Putamen (tissue), 1 donor: ENCODE measurements at regions not wholly inside any gene's neighbourhood (a gene's known extent, or its start where the extent isn't known, plus 50 kb on each side); places are given as distances from the start of the nearest gene placed in this dataset.

Experiments used
- DNase-seq: peaks from one replicate; pipeline ENCODE4 v3.0.0-alpha.2; 2016; ENCODE audit warnings: low spot score

DNA sequence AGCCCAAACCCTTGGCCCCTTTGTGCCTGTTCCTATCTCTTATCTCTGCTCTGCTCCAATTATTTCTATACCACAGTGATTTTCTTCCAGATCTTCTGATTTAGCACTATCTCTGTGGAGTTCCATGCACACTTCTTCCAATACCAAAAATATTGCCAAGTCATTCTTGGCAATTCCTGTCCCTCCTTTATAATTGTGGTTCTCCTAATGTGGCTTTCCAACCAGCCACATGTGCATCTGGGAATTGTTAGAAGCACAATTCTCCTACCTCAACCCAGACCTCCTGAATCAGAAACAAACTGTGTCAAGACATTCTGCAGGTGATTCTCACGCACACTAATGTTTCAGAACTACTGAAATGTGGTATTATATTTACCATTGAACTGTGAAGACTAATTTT lies 447.8 kb upstream of the IGFBP3 start:
- DNase-seq = no peak

DNA sequence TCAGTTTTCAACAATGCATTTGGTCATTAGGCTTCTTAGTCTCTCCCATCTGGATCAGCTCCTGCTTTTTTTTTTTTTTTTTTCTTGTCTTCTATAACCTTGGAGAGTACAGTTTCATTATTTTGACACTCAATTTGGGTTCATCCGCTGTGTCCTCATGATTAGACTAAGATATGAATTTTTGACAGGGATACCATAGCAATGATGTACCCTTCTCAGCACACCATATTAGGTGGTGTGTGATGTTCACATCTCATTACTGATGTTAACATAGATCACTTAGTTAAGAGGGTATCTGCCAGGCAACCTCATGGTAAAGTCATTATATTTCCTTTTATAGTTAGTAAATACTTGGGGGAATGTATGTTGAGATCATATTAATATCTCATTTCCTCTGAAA lies 445.5 kb upstream of the IGFBP3 start:
- DNase-seq = no peak

DNA sequence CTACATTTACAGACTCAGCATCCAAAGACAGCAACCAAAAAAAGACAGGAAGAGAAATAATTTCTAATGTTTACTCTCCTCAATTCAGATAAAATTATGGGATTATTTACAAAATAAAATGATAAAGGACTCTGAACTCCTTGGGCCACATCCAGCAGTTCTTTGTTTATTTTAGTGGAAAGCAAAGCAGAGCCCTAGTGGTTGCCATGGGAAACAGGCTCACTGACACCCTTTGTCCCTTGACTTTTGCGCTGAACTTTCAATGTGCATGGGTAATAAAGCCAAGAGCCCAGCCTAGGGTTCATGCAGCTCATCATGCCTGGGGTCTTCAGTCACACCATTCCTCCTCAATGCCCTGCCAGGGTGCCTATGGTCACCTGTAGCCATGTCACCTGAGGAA lies 442.6 kb upstream of the IGFBP3 start:
- no peak for DNase-seq

DNA sequence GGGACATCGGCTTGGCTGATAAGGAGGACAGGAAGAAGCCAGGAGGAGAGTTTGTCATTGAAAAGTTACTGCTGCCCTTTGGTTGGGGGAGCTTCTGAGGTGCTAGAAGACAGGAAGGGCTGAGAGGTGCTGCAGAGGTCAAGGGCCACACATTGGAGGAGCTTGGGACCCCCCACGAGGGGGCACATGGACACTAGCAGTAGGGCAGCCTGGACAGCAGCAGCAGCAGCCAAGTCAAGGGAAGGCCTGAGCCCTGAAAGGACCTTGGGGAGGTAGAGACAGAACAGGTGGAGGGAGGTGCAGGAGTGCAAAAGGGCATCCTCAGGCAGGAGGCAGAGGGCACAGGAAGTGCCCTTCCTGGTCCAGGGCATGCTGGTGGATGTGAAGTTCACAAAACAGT lies 439.7 kb upstream of the IGFBP3 start:
- no peak for DNase-seq

DNA sequence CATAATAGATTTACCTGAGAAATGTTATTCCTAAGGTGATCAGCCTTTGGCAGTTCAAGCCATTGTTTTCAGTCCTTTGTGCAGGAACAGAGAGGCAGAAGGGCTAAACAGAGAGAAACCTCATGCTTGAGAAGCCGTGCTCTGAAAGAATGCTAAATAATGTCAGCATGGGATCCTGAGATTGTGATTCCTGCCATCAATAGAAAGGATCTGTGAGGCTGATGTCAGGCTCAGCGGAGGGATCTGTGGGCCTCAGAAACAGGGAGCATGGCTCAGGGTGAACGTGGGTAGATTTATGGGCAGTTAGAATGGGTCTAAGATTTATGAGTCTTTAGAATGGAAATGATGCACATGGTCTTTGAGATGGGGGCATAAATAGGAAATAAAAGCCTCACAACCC lies 439.2 kb upstream of the IGFBP3 start:
- no peak for DNase-seq

DNA sequence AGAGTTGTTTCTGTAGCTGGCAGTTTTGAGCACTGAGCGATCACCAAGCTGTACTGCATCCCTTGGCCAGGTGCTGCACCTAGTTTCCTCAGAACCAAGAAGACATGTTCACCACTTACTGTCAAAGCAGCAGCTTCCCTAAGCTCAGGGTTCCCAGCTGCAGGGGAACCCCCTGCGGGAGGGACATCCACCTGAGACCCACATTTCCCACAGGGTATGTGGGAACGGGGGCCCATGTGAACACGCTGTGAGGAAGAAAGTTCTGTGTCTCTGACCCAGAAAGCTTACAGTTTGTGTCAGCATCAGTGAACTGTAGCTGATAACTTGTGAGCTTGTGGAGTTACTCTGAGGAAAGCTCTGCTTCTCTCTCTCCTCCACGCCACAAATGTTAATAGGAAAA lies 436.8 kb upstream of the IGFBP3 start:
- DNase-seq = no peak

DNA sequence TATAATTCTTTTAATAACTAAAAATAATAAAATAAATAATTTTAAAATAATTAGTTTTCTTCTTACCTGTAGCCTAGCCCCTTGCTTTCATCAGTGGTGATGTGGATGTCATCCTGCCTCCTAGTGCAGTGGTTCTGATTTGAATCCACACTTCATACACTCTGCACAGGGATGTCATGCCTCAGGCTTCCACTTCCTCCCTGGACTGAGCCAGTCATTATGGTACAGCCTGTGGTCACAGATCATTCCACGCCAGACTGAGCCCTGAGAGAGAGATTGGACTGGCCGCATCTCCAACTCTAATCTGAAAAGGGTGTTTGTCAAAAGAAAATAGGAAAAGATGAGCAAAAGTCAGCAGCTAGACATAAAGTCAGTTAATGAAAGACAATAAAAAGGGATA lies 436.2 kb upstream of the IGFBP3 start:
- no peak for DNase-seq

DNA sequence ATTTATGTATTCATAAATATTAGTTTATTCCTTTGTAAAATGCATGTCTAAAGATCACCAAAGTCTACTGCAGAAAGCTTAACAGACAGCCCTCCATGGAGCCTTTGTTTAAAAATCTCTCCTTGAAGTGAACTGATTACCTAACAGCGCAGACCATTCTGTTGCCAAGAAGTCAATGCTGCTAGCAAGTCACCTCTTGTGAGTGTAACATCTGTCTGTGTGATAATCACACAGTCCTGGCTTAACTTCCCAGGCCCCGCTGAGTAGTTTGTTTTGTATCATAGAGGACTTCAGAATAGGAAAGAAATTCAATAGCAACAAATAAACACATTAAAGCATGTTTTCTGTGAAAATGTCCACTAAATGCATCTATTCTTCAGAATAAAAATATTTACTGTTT lies 435.3 kb upstream of the IGFBP3 start:
- DNase-seq = no peak

DNA sequence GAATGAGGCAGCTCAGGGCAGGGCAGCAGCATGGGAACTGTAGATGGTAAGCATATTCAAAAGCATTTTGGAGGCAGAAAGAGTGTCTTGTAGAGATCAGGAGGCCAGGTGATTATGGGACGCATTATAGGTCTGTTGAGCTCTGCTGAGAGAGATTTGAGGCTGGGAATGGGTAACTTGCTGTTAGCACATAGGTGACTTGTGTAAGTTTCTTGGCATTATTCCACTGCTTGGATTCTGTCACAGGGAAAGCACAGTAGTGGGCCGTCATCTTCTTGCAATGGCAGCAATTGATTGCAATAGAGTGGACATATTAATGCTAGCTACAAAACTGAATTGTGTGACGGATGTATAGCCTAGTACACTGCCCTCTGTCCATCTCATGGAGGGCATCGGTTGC lies 434.3 kb upstream of the IGFBP3 start:
- no peak for DNase-seq

DNA sequence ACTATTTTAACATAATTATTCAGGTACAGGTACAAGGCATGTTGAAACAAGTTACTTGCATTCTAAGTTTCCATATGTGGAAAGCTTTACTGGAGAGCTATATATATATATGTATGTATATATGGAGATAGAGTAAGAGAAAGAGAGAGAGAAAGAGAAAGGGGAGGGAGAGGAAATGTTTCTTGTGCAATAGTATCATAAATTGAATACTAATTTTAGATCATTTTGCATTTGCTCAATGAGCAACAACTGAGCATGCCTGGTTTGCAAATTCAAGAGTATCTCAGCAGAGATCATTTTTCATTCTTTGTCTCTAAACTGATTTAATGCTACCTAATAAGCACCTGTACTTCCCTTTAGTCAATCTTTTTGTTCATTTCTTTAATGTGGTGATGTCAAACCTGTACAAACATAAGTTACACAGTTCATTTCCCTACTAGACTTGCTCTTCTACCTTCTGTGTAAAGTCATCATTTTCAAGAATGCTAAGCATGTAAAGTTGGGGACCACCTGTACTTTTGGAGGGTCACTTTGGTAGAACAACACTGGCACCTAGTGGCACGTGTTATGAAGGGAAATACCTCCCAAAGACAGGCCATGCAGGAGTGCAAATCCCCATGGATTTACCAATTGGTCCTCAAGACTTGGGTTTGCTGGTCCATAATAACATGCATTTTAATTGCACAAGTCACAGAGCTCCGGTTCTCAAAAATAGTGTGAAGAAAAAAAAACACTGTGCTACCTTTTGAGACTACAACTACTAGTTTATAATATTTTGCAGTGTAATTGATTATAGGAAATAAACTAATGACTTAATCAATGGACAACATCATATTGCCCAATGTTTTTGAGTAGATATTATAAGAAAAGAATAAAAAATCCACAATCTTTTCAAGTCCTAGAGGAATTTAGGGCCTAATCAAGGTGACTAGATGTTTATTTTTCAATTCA lies 431.2 kb upstream of the IGFBP3 start:
- no peak for DNase-seq

DNA sequence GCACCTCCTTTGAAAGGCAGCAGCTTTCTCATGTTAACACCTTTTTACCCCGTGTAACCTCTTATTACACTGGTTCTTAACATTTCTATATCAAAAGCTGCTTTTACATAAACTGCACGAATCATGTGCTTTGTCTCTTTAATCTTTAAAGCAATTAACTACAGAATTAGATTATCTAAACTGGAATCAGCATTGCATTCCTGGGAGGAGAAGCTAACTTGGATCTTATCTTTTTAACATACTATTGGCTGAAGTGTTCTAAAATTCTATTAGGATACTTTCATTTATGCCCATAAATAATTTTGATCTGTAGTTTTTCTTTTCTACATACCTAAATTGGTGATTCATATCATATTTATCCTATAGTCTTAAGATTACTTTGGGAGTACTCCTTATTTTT lies 428.4 kb upstream of the IGFBP3 start:
- DNase-seq = no peak

DNA sequence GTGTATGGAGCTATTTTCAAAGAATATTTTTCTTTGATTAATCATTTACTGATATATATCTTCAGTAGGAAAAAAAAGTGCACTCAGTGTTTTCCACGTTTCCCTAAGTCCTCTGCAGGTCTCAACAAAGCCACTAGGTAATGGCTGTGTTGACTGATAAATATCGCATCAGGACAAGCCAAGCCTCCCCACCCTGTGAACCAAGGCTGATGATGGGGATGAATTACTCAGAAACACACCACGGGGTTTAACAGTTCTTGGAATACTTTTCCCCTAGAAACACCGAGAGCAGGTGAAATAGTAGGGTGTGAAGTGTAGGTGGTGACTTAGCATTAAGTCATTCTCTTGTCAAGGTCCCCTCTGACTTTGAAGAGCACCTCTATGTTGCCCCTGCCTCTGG lies 423.5 kb upstream of the IGFBP3 start:
- no peak for DNase-seq

DNA sequence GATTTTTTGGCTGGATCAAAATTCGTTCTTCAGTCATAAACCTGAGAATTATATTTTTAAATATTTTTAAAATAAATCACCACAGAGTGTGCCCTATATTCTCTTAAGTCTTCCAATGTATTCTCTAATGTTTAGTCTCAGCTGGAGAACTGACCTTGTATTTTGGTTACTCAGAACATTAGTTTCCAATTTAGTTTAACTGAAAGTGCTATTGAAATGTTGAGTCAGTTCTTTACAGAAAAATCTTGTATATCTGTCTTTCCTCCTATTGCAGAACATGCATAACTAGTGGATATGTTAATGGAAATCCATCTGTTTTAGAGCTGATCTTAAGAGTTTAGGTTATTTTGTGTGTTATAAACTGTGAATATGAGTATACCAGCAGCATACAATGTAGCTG lies 422.7 kb upstream of the IGFBP3 start:
- DNase-seq = no peak

DNA sequence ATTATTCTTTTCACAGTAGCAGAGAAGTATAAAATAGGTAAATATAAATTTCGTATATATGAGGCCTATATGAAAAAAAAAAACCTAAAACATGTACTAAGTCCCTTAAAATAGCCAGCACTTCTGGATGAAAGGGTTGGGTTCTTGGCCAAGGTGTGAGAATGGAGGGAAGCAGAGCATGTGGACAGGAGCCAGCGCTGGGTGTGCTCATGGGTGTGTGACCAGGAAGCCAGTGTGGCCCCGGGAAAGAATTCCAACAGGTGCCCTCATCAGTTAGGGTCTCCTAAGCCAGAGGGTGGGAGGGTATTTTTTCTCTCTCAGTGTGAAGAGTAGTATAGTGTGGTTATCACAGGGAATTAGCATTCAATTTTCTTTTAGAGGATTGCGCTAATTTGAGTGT lies 401.9 kb upstream of the IGFBP3 start:
- DNase-seq = no peak

DNA sequence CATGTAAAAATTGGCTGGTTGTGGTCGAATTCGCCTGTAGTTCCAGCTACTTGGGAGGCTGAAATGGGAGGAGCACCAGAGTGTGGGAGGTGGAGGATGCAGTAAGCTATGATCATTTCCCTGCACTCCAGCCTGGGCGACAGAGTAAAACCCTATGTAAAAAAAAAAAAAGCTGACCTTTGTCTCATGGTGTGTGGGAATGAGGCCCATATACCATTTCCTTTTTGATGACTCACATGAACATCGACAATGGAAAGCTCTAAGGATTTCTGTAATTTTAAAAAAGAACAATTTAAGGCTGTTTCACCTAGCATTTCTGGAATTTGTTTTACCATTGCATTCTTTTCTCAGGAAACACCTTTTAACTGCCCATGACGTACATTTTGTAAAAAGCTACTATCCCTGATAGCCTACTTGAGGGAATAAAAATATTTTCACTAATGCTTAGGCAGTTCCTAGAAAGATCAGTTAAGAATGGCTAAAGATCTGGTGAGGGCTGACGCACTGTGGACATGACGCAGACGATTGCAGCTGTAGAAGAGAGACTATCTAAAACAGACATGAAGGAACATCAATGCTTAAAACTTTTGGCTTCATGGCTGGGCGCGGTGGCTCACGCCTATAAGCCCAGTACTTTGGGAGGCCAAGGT lies 400.6 kb upstream of the IGFBP3 start:
- DNase-seq = no peak

DNA sequence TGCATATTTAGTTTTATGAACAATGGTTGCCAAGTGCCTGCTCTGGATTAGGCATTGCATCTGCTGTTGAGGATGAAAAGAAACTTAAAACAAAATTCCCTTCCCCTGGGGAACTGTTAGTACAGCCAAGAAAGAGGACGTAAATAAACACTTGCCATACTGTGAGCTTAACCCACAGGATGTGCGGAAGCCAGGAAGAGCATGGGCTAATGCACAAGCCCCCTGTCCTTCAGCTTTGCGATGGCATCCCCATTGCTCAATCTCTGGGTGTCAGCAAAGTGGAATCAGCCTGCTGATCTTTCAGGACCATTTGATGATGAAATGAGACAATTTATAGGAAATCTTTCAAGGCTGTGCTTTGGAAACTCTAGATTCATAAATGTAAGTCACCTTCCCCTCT lies 399.9 kb upstream of the IGFBP3 start:
- no peak for DNase-seq

DNA sequence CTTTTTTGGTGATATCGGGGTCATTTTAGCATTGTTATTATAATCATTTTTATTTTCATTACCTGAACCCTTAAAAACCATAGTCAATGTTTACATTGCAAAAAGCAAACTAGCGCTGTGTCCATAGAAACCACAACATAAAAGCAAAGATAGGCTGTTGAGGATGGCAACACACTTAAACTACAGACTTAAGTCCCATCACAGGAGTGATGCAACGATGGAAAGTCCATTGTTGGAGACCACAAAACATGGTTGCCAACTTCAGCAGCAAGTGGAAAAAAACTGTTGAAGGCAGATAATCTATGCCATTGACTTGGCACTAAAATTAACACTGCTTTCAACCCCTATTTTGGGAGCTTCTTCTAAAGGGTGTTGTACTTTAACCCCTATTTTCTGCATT lies 398.8 kb upstream of the IGFBP3 start:
- DNase-seq = no peak

DNA sequence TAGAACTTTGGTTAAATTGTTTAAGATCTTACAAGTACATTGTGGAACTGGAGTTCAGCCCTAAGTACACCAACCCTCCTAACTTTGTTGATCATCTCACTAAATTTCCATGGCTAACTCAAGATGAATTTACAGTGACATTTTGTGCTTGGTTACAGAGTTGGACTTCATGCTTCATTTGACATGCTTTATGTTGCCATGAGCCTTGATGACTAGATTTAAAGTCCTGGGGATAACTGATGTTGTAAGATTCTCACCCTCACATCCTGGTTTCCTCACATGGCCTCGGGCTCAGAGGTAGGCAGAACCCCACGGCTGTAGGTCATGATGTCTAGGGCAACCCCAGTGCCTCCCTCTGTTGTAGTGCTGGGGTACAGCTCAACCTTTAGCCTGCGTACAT lies 397.2 kb upstream of the IGFBP3 start:
- DNase-seq = no peak

DNA sequence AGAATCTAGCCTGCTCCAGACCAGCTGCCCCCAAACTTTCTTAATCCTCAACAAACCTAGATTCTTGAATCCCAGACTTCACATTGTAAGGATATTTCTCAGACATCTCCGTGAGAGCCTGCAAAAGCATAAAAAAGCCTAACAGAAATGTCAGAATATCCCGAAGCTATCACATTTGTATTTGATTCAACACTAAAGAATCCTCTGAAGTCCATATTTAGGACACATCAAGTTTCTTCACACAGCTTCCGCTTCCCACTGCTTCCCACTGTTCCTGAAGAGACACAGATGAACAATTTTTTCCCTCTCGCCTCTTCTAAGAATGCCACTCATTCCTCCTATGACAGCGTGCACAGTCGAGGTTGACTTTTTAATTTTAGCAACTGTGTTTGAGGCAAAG lies 396.2 kb upstream of the IGFBP3 start:
- no peak for DNase-seq

DNA sequence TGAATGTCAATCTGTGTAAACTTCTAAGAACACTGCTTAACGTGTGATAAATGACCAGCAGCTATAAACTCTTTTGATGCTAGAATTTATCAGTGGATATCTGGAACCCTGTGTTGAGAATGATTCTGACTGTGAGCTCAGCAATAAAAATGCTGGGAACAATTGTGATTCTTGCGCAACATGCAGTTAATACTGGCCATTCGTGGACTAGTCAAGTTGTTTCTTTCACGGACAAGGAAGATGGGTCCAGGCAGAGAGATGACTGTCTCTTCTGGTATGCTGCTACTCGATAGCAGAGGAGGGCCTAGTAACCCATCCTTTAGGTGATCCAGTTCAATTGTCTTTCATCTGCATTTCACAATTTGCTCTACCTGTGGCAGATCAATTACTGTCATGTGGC lies 394.8 kb upstream of the IGFBP3 start:
- DNase-seq = no peak

DNA sequence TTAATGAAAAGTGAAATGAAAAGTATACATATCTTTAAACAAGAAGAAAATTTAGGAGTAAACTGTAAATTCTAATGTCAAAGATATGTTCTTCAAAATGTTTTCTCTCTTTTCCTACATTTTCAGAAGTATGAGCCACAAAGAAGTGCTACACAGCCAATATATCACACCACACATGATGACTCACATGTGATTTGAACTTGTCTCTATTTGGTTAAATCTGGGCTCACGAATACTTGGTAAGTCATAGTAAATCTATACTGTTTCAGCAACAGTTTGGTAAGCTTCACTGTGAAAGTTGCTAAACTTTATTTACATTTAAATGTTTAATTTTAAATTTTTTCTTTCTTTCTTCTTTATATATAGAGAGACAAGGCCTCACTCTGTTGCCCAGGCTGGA lies 380.6 kb upstream of the IGFBP3 start:
- DNase-seq = no peak

DNA sequence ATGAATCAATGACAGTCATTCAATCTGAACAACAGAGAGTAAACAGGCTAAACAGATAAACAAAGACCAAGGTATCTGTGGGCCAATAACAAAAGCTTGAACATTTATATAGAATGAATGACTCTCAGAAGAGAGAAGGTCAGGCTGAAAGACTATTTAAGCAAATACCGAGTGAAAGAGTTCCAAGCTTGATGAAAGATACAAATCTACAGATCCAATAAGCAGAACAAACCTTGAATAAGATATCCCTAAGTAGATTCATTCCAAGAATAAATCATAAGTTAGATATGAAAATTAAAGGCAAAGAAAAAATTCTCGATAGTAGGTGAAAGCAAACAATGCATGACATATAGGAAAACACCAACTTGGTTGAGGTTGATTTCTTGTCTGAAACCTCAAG lies 376.4 kb upstream of the IGFBP3 start:
- DNase-seq = no peak

DNA sequence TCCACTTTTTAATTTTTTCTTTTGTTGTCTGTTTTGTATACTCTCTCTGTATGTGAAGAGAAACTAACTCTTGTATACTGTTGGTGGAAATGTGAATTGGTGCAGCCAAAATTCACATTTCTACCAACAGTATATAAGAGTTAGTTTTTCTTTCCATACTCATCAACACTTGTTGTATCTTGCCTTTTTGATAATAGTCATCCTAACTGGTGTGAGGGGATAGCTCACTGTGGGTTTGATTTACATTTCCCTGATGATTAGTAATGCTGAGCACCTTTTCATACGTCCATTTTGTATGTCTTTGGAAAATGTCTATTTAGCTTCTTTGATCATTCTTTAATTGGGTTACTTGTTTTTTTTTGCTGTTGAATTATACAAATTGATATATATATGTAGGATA lies 375.5 kb upstream of the IGFBP3 start:
- no peak for DNase-seq

DNA sequence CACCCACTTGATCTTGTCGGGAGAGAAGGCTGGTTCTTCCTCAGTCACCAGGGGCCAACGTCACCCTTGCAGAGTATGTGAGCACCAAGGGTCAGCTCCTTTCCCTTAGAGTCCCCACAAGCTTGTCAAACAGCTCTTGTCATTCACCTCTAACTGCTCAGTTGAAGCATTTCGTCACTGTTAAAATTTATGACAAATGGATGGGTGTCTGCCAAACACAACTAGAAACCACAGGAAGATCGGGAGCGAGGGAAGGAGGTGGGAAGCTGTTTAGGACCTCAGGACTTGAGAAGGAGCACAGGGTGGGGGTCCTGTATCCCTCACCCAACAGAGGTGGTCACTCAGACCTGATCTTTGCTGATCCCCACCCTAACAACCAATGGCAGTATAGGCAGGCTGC lies 373.3 kb upstream of the IGFBP3 start:
- DNase-seq = no peak
